ENCODE measurements at regions not wholly inside any gene's neighbourhood (a gene's known extent, or its start where the extent isn't known, plus 50 kb on each side); places are given as distances from the start of the nearest gene placed in this dataset.

DNA sequence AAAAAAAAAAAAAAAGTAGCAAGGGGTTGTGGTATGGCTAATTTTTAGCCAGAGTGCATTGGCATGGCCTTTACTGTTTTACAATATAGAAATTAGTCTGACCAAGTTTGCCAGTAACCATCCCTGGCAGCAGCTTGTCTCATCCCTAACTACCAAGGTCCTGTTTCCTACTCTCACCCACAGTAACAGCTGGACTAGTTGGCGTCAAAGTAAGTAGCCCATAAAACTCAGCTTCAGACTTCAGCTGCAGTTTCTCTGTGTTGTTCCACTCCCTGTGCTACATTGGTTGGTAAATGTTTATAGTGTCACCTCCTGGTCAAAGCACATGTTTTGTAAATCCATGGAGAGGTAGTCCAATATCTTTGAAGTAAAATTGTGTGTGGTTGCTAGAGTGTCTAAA lies 691.3 kb downstream of the ZPLD1 start:
- H3K9me3 Mint-ChIP-seq (ENCODE audit: unreplicated experiment): no peaks in the 10 kb centered on the region
- no peak overlapping the region for H3K4me3 Mint-ChIP-seq (ENCODE audit: unreplicated experiment)
- CTCF ChIA-PET: no interaction called here
- TF ChIP-seq, protein P1, sequence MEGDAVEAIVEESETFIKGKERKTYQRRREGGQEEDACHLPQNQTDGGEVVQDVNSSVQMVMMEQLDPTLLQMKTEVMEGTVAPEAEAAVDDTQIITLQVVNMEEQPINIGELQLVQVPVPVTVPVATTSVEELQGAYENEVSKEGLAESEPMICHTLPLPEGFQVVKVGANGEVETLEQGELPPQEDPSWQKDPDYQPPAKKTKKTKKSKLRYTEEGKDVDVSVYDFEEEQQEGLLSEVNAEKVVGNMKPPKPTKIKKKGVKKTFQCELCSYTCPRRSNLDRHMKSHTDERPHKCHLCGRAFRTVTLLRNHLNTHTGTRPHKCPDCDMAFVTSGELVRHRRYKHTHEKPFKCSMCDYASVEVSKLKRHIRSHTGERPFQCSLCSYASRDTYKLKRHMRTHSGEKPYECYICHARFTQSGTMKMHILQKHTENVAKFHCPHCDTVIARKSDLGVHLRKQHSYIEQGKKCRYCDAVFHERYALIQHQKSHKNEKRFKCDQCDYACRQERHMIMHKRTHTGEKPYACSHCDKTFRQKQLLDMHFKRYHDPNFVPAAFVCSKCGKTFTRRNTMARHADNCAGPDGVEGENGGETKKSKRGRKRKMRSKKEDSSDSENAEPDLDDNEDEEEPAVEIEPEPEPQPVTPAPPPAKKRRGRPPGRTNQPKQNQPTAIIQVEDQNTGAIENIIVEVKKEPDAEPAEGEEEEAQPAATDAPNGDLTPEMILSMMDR (IDR thresholded peaks at IDR 0.05; ENCODE audit: insufficient read depth in 1 of 2, low read depth in 1 of 2, low read length in 1 of 2, severe bottlenecking in 1 of 2, unreplicated experiment in 1 of 2): no peak
- H3K9me3 ChIP-seq: no peaks in the 10 kb centered on the region
- no TSS peak for BruUV-seq (replicated peaks)
- H3K27ac Mint-ChIP-seq (ENCODE audit: unreplicated experiment): no peak overlapping the region
- H3K4me1 ChIP-seq: no peaks in the 10 kb centered on the region
- DNase-seq: no peak
- intact Hi-C loops (cut with micrococcal nuclease; ENCODE audit: unreplicated experiment): loop anchor here (1.0 to 10.0 kb wide), 2 partner anchors 381 to 453 kb away; no protein-coding TSS in a partner anchor
- no peaks in the 10 kb centered on the region for H3K36me3 ChIP-seq (ENCODE audit: control insufficient read depth, insufficient read depth, low read length)
- H3K36me3 Mint-ChIP-seq (ENCODE audit: insufficient read depth, unreplicated experiment): no peaks in the 10 kb centered on the region
- no peak overlapping the region for H3K4me3 ChIP-seq (ENCODE audit: low read depth, low read length)
- no peaks in the 10 kb centered on the region for H3K27me3 Mint-ChIP-seq (ENCODE audit: insufficient read depth, unreplicated experiment)
- POLR2A ChIA-PET: no interaction called here
- no peaks in the 10 kb centered on the region for H3K4me1 Mint-ChIP-seq (ENCODE audit: low read depth, unreplicated experiment)
- no peaks in the 10 kb centered on the region for H3K27me3 ChIP-seq (replicated peaks; ENCODE audit: control insufficient read depth, insufficient read depth, low read length)

DNA sequence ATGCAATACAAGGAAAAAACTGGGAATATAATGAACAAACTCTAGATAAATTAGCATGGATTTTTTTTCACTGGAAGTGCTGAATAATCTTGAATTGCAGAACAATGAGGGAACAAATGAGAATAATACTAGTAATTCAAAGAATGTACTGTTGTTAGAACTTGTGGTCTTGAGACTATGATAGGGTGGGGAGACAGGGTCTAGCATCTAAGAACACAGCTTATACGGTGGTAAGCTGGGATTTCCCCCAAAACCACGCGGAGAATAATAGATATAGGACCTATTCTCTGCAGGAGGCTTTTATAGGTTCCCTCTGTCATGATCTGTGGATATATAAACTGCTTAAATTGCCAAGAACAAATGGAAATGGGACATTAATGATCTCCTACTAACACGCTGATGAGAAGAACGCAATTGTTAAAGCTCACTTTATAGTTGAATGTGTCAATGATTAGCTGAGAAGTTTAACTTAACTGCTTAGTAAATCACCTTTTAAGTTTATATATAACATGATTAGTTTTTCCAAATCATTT lies 692.3 kb downstream of the ZPLD1 start:
- H3K27ac Mint-ChIP-seq (ENCODE audit: unreplicated experiment): no peak overlapping the region
- POLR2A ChIA-PET: no interaction called here
- intact Hi-C loops (cut with micrococcal nuclease; ENCODE audit: unreplicated experiment): loop anchor here (10.0 kb wide), 1 partner anchor 382 kb away; no protein-coding TSS in a partner anchor
- no peaks in the 10 kb centered on the region for H3K27me3 Mint-ChIP-seq (ENCODE audit: insufficient read depth, unreplicated experiment)
- no peak for DNase-seq
- Histone ChIP-seq H3K27me3 (replicated peaks; ENCODE audit: control insufficient read depth, insufficient read depth, low read length) (no peaks in the 10 kb centered on the region), H3K36me3 (ENCODE audit: control insufficient read depth, insufficient read depth, low read length) (no peaks in the 10 kb centered on the region), H3K9me3 (no peaks in the 10 kb centered on the region), H3K4me1 (no peaks in the 10 kb centered on the region), H3K4me3 (ENCODE audit: low read depth, low read length) (no peak overlapping the region)
- BruUV-seq (replicated peaks): no TSS peak
- H3K4me1 Mint-ChIP-seq (ENCODE audit: low read depth, unreplicated experiment): no peaks in the 10 kb centered on the region
- TF ChIP-seq, protein P1 (IDR thresholded peaks at IDR 0.05; ENCODE audit: insufficient read depth in 1 of 2, low read depth in 1 of 2, low read length in 1 of 2, severe bottlenecking in 1 of 2, unreplicated experiment in 1 of 2): no peak
- H3K4me3 Mint-ChIP-seq (ENCODE audit: unreplicated experiment): no peak overlapping the region
- no peaks in the 10 kb centered on the region for H3K36me3 Mint-ChIP-seq (ENCODE audit: insufficient read depth, unreplicated experiment)
- CTCF ChIA-PET: no interaction called here
- H3K9me3 Mint-ChIP-seq (ENCODE audit: unreplicated experiment): no peaks in the 10 kb centered on the region

DNA sequence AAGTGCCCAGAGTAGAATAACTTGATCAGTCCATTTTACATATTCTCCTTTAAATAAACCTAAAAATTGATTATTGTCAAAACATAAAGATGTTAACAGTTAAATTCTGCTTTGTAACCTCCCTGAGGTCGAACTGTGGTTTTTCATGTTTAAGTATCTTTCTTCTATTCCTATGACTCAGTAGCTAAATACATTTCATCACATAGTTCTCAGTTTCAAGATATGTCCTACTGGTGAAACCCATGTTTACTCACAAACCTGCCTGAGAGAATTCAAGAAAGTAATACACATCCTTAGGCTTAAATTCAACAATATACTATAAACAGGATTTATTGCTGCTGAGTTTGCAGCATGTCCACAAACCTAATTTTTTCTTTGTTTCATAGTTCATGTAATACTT lies 692.9 kb downstream of the ZPLD1 start:
- BruUV-seq (replicated peaks): no TSS peak
- Histone ChIP-seq H3K27me3 (replicated peaks; ENCODE audit: control insufficient read depth, insufficient read depth, low read length) (no peaks in the 10 kb centered on the region), H3K4me3 (ENCODE audit: low read depth, low read length) (no peak overlapping the region), H3K9me3 (no peaks in the 10 kb centered on the region), H3K4me1 (no peaks in the 10 kb centered on the region), H3K36me3 (ENCODE audit: control insufficient read depth, insufficient read depth, low read length) (no peaks in the 10 kb centered on the region)
- no peaks in the 10 kb centered on the region for H3K36me3 Mint-ChIP-seq (ENCODE audit: insufficient read depth, unreplicated experiment)
- no peaks in the 10 kb centered on the region for H3K27me3 Mint-ChIP-seq (ENCODE audit: insufficient read depth, unreplicated experiment)
- TF ChIP-seq, protein P1 (IDR thresholded peaks at IDR 0.05; ENCODE audit: insufficient read depth in 1 of 2, low read depth in 1 of 2, low read length in 1 of 2, severe bottlenecking in 1 of 2, unreplicated experiment in 1 of 2): no peak
- H3K4me1 Mint-ChIP-seq (ENCODE audit: low read depth, unreplicated experiment): no peaks in the 10 kb centered on the region
- no peaks in the 10 kb centered on the region for H3K9me3 Mint-ChIP-seq (ENCODE audit: unreplicated experiment)
- H3K4me3 Mint-ChIP-seq (ENCODE audit: unreplicated experiment): no peak overlapping the region
- no peak overlapping the region for H3K27ac Mint-ChIP-seq (ENCODE audit: unreplicated experiment)
- ChIA-PET CTCF (no interaction called here), POLR2A (no interaction called here)
- intact Hi-C loops (cut with micrococcal nuclease; ENCODE audit: unreplicated experiment): loop anchor here (10.0 kb wide), 1 partner anchor 383 kb away; no protein-coding TSS in a partner anchor
- DNase-seq: no peak

Measured in Caco-2 (cell line).